Jurkat, Clone E6-1 (cell line): ENCODE measurements at regions not wholly inside any gene's neighbourhood (a gene's known extent, or its start where the extent isn't known, plus 50 kb on each side); places are given as distances from the start of the nearest gene placed in this dataset.

ENCODE experiments used
- DNase-seq: peaks from one replicate; pipeline ENCODE4 v3.0.0-alpha.2; 2011; ENCODE audit warnings: low read depth, low spot score
- H3K4me3 ChIP-seq: 2 replicates; pipeline ENCODE4 v1.5.1; 2011; ENCODE audit warnings: mild to moderate bottlenecking, low read length, control low read depth, moderate library complexity

- no peak for DNase-seq
Measured at GRCh38 chrX:130974323-130974722, 71.3 kb upstream of the ENOX2 start.

GRCh38 chrX:130975947-130976346, 72.9 kb upstream of the ENOX2 start:
- DNase-seq = peak; percentile 28
- no peak overlapping the region for H3K4me3 ChIP-seq

More at GRCh38 chrX:130974323-130974722, 71.3 kb upstream of the ENOX2 start:
- H3K4me3 ChIP-seq = no peak overlapping the region

- no peak overlapping the region for H3K4me3 ChIP-seq
- DNase-seq = no peak
Measured at GRCh38 chrX:130981836-130982235, 76.3 kb upstream of the ARHGAP36 start.

GRCh38 chrX:130984782-130985181, 73.4 kb upstream of the ARHGAP36 start:
- DNase-seq = no peak
- no peak overlapping the region for H3K4me3 ChIP-seq

GRCh38 chrX:130987241-130987640, 70.9 kb upstream of the ARHGAP36 start:
- H3K4me3 ChIP-seq = no peak overlapping the region
- DNase-seq = no peak

- H3K4me3 ChIP-seq = no peak overlapping the region
- no peak for DNase-seq
Measured at GRCh38 chrX:130990723-130991122, 67.4 kb upstream of the ARHGAP36 start.

- peak; percentile 19 for DNase-seq
- H3K4me3 ChIP-seq = no peak overlapping the region
Measured at GRCh38 chrX:130994671-130995070, 63.5 kb upstream of the ARHGAP36 start.

- DNase-seq = no peak
- no peak overlapping the region for H3K4me3 ChIP-seq
Measured at GRCh38 chrX:130995439-130995838, 62.7 kb upstream of the ARHGAP36 start.

- H3K4me3 ChIP-seq = no peak overlapping the region
- DNase-seq = no peak
Measured at GRCh38 chrX:130997314-130997713, 60.8 kb upstream of the ARHGAP36 start.

GRCh38 chrX:130999360-130999759, 58.8 kb upstream of the ARHGAP36 start:
- H3K4me3 ChIP-seq = no peak overlapping the region
- no peak for DNase-seq
